Endodermal cell (in vitro differentiated cells): ENCODE measurements at regions not wholly inside any gene's neighbourhood (a gene's known extent, or its start where the extent isn't known, plus 50 kb on each side); places are given as distances from the start of the nearest gene placed in this dataset.

Source experiments
- DNase-seq: peaks from one replicate; pipeline ENCODE4 v3.0.0-alpha.2; 2017
- H3K27ac ChIP-seq: 2 replicates; pipeline ENCODE4 v1.5.1; 2013; ENCODE audit warnings: mild to moderate bottlenecking, low read depth, low read length, moderate library complexity
- H3K27me3 ChIP-seq: 2 replicates; pipeline ENCODE4 v1.6.1; 2013; ENCODE audit warnings: mild to moderate bottlenecking, low read length, moderate library complexity; ENCODE audit not compliant: insufficient read depth, control insufficient read depth, poor library complexity, severe bottlenecking
- H3K36me3 ChIP-seq: 2 replicates; pipeline ENCODE4 v1.7.0; 2013; ENCODE audit warnings: mild to moderate bottlenecking, low read length, moderate library complexity; ENCODE audit not compliant: control insufficient read depth, insufficient read depth
- H3K4me1 ChIP-seq: one replicate; pipeline ENCODE4 v1.7.0; 2013; ENCODE audit warnings: low read length; ENCODE audit not compliant: control insufficient read depth, insufficient read depth
- H3K4me3 ChIP-seq: 2 replicates; pipeline ENCODE4 v1.5.1; 2013; ENCODE audit warnings: mild to moderate bottlenecking, low read length, moderate library complexity
- H3K9ac ChIP-seq: 2 replicates; pipeline ENCODE4 v1.6.1; 2013; ENCODE audit warnings: mild to moderate bottlenecking, low read length, moderate library complexity; ENCODE audit not compliant: poor library complexity, severe bottlenecking; ENCODE audit errors: extremely low read depth
- H3K9me3 ChIP-seq: 2 replicates; pipeline ENCODE4 v1.6.1; 2013; ENCODE audit warnings: mild to moderate bottlenecking, low read length, moderate library complexity; ENCODE audit not compliant: control insufficient read depth
- H3K27ac Mint-ChIP-seq: 2 replicates; pipeline ENCODE4 v1.8.0; 2020; ENCODE audit warnings: mixed read lengths
- H3K27me3 Mint-ChIP-seq: 2 replicates; pipeline ENCODE4 v1.8.0; 2021; ENCODE audit warnings: mild to moderate bottlenecking, mixed read lengths; ENCODE audit not compliant: insufficient read depth
- H3K36me3 Mint-ChIP-seq: 2 replicates; pipeline ENCODE4 v1.8.0; 2020; ENCODE audit warnings: low read depth, mixed read lengths
- H3K4me1 Mint-ChIP-seq: 2 replicates; pipeline ENCODE4 v1.8.0; 2020; ENCODE audit warnings: mixed read lengths
- H3K4me3 Mint-ChIP-seq: 2 replicates; pipeline ENCODE4 v1.8.0; 2020; ENCODE audit warnings: mild to moderate bottlenecking, moderate library complexity, mixed read lengths
- H3K9me3 Mint-ChIP-seq: 2 replicates; pipeline ENCODE4 v1.8.0; 2020; ENCODE audit warnings: mild to moderate bottlenecking, mixed read lengths
- WGBS, 2 experiments: methylation state at CpG; one replicate each; pipeline versions ENCODE4 v1.1.5 to v1.1.7; 2013; ENCODE audit warnings: missing lambda C conversion rate in 2 of 2, mixed read lengths in 1 of 2; ENCODE audit not compliant: insufficient coverage in 1 of 2, insufficient read length in 1 of 2; 5-methylcytosine and 5-hydroxymethylcytosine counted together
- TF ChIP-seq, protein P1 (sequence below): fragments of 200-600 bp; sonication (generic); conservative IDR thresholded peaks from 2 replicates; pipeline ENCODE4 v1.5.0; 2021; ENCODE audit warnings: antibody characterized with exemption, mild to moderate bottlenecking

DNA sequence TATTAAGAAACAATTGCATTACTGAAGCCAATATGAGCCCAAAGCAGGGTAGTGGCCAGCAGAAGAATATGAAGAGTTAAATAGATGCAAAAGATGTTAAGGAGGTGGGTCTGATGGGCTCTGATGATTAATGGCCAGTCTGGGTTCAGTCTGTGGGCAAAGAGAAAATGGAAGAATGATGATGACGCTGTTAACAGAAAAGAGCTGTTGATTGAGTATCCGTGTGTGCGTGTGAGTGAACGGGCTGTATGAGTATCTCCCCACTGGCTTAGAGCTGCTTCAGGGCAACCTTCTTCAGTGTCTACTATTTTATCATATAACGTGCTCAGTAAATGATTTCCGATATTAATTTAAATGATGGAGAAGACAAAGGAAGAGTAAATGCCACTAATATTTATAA lies 723.3 kb upstream of the MAP3K7 start:
- H3K9ac ChIP-seq: no peak overlapping the region
- no peaks in the 10 kb centered on the region for H3K4me1 ChIP-seq
- no peak overlapping the region for H3K27ac ChIP-seq
- Mint-ChIP-seq H3K4me1 (peaks cover 10% of the 10 kb centered on the region), H3K27ac (no peak overlapping the region), H3K9me3 (no peaks in the 10 kb centered on the region), H3K27me3 (peaks cover 19% of the 10 kb centered on the region), H3K4me3 (no peak overlapping the region), H3K36me3 (no peaks in the 10 kb centered on the region)
- TF ChIP-seq, protein P1, sequence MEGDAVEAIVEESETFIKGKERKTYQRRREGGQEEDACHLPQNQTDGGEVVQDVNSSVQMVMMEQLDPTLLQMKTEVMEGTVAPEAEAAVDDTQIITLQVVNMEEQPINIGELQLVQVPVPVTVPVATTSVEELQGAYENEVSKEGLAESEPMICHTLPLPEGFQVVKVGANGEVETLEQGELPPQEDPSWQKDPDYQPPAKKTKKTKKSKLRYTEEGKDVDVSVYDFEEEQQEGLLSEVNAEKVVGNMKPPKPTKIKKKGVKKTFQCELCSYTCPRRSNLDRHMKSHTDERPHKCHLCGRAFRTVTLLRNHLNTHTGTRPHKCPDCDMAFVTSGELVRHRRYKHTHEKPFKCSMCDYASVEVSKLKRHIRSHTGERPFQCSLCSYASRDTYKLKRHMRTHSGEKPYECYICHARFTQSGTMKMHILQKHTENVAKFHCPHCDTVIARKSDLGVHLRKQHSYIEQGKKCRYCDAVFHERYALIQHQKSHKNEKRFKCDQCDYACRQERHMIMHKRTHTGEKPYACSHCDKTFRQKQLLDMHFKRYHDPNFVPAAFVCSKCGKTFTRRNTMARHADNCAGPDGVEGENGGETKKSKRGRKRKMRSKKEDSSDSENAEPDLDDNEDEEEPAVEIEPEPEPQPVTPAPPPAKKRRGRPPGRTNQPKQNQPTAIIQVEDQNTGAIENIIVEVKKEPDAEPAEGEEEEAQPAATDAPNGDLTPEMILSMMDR: no peak
- H3K27me3 ChIP-seq: no peaks in the 10 kb centered on the region
- no peak overlapping the region for H3K4me3 ChIP-seq
- H3K36me3 ChIP-seq: no peaks in the 10 kb centered on the region
- WGBS, 2 experiments: 95 to 97% methylated on average over 4 to 6 of the region's 6 CpGs
- DNase-seq: no peak
- H3K9me3 ChIP-seq: no peaks in the 10 kb centered on the region

DNA sequence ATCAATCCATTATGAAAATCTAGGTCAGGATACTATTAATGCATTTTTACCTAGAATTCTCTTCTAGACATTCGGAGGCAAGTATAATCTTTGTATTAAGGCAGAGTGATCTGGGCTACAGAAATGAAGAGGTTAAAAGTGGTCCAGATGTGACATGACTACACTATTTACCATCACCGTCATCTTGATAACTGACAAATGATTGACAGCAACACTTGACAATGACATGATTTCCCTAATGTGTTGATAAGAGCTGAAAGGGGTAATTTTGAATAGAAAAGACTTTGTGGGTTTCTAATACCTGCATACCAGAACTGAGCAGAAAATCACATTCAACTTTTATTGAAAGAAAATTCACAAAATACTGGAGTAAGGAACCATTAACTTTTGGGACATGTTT lies 718.9 kb upstream of the MAP3K7 start:
- peaks cover 1% of the 10 kb centered on the region for H3K36me3 Mint-ChIP-seq
- 94% methylated on average over 2 of the region's 2 CpGs; no CpG with 5 or more reads in 1 of the 2 experiments for WGBS, 2 experiments
- no peak overlapping the region for H3K27ac Mint-ChIP-seq
- Histone ChIP-seq H3K4me1 (no peaks in the 10 kb centered on the region), H3K27me3 (peaks cover 10% of the 10 kb centered on the region), H3K9ac (no peak overlapping the region), H3K36me3 (no peaks in the 10 kb centered on the region), H3K9me3 (peaks cover 10% of the 10 kb centered on the region), H3K4me3 (no peak overlapping the region), H3K27ac (no peak overlapping the region)
- H3K4me3 Mint-ChIP-seq: no peak overlapping the region
- TF ChIP-seq, protein P1: no peak
- peaks cover 7% of the 10 kb centered on the region for H3K9me3 Mint-ChIP-seq
- DNase-seq: no peak
- peaks cover 15% of the 10 kb centered on the region for H3K4me1 Mint-ChIP-seq
- H3K27me3 Mint-ChIP-seq: peaks cover 56% of the 10 kb centered on the region

DNA sequence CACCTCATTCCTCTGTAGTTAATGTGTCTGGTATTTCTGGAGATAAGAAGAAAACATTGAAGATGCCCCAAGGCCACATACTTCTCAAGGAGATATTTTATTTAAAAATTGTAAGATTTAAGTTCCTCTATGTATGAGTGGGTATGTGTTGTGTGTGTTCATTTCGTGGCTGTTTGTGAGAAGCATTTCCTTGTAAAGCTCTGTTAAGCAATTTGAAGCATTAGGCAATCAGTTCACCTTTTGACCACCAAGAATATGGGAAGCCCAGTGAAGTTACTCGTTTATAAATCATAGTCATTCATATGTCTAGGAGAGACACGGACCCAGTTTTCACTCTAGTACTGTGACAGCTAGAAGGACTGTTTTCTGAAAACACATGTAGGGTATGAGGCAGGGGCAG lies 717.6 kb upstream of the MAP3K7 start:
- Histone ChIP-seq H3K36me3 (no peaks in the 10 kb centered on the region), H3K27me3 (peaks cover 14% of the 10 kb centered on the region), H3K27ac (no peak overlapping the region), H3K4me3 (no peak overlapping the region), H3K4me1 (no peaks in the 10 kb centered on the region), H3K9me3 (peaks cover 10% of the 10 kb centered on the region), H3K9ac (no peak overlapping the region)
- H3K27ac Mint-ChIP-seq: no peak overlapping the region
- DNase-seq: no peak
- H3K4me1 Mint-ChIP-seq: peaks cover 25% of the 10 kb centered on the region
- peaks cover 63% of the 10 kb centered on the region for H3K27me3 Mint-ChIP-seq
- TF ChIP-seq, protein P1: no peak
- H3K36me3 Mint-ChIP-seq: peaks cover 1% of the 10 kb centered on the region
- H3K4me3 Mint-ChIP-seq: no peak overlapping the region
- peaks cover 7% of the 10 kb centered on the region for H3K9me3 Mint-ChIP-seq
- 86 to 92% methylated on average over 3 of the region's 3 CpGs for WGBS, 2 experiments
